ENCODE measurements at regions not wholly inside any gene's neighbourhood (a gene's known extent, or its start where the extent isn't known, plus 50 kb on each side); places are given as distances from the start of the nearest gene placed in this dataset.

DNA sequence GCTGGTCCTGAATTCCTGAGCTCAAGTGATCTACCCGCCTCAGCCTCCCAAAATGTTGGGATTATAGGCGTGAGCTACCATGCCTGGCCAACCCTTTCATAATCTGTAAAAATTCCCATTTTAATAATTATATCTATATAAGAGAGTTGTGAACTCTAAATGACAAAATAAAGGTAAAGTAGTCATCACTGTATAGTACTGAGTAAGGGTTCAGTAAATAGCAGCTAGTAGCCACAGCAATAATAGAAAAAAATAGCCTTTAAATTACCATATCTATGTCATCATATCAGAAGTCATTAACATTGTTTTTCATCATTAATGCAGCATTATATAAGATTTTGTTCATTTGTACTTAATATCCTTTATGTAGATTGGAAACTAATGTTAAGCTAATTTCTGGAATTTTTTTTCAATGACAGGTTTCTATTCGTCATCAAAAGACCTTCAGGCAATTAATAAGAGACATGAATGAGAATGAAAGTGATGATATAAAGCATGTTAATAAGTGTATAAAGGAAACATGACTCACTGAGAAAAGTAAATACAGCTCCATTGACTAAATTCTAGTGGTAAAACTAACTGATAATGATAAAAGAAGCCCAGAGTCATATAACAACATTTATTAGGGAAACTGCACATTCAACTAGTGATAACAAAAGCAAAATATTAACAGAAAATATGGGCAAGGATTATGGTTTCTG lies 85.9 kb upstream of the UGT8 start:
- no peak for DNase-seq (ENCODE audit: low read depth)
- no peak overlapping the region for H3K4me3 ChIP-seq (ENCODE audit: low read depth, low read length)
- TF ChIP-seq, protein P1, sequence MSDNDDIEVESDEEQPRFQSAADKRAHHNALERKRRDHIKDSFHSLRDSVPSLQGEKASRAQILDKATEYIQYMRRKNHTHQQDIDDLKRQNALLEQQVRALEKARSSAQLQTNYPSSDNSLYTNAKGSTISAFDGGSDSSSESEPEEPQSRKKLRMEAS (IDR thresholded peaks at IDR 0.05; ENCODE audit: low read depth, low read length) = no peak
- no peak for TF ChIP-seq CTCF (IDR thresholded peaks at IDR 0.05; ENCODE audit: low read depth, low read length)
- TF ChIP-seq POLR2A (IDR thresholded peaks at IDR 0.05; ENCODE audit: extremely low read depth, insufficient read length) = no peak

DNA sequence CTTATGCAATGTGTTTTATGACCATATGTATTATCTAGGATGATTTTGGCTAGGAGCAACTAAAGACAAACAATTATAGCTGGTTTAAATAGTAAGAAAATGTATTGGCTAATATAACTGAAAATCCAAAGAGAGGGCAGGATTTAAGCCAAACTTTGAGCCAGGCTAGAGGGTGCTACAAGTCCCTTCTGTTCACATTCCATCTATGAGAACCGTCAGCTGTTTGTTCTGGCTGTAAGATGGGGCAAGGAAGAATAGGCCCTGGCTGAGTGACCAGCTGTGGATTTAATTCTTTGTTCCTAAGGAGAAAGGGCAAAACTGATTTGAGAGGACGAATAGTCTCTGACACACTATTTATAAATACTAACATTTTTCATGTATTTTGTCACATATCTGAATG lies 79.2 kb upstream of the UGT8 start:
- TF ChIP-seq CTCF (IDR thresholded peaks at IDR 0.05; ENCODE audit: low read depth, low read length) (no peak), POLR2A (IDR thresholded peaks at IDR 0.05; ENCODE audit: extremely low read depth, insufficient read length) (no peak), MYC (IDR thresholded peaks at IDR 0.05; ENCODE audit: low read depth, low read length) (no peak)
- no peak overlapping the region for H3K4me3 ChIP-seq (ENCODE audit: low read depth, low read length)
- DNase-seq (ENCODE audit: low read depth) = no peak

GRCh38 chr4:114527170-114527569 lies 71.4 kb upstream of the UGT8 start:
- no peak overlapping the region for H3K4me3 ChIP-seq (ENCODE audit: low read depth, low read length)
- no peak for TF ChIP-seq POLR2A (IDR thresholded peaks at IDR 0.05; ENCODE audit: extremely low read depth, insufficient read length)
- TF ChIP-seq, protein P1 (IDR thresholded peaks at IDR 0.05; ENCODE audit: low read depth, low read length) = no peak
- no peak for TF ChIP-seq MYC (IDR thresholded peaks at IDR 0.05; ENCODE audit: low read depth, low read length)
- TF ChIP-seq CTCF (IDR thresholded peaks at IDR 0.05; ENCODE audit: low read depth, low read length) = no peak
- no peak for DNase-seq (ENCODE audit: low read depth)

GRCh38 chr4:114527637-114528036 lies 71.0 kb upstream of the UGT8 start:
- no peak overlapping the region for H3K4me3 ChIP-seq (ENCODE audit: low read depth, low read length)
- DNase-seq (ENCODE audit: low read depth) = no peak
- TF ChIP-seq POLR2A (IDR thresholded peaks at IDR 0.05; ENCODE audit: extremely low read depth, insufficient read length) (no peak), MYC (IDR thresholded peaks at IDR 0.05; ENCODE audit: low read depth, low read length) (no peak), CTCF (IDR thresholded peaks at IDR 0.05; ENCODE audit: low read depth, low read length) (no peak)
- TF ChIP-seq, protein P1 (IDR thresholded peaks at IDR 0.05; ENCODE audit: low read depth, low read length) = no peak

GRCh38 chr4:114535725-114536124 lies 62.9 kb upstream of the UGT8 start:
- TF ChIP-seq, protein P1 (IDR thresholded peaks at IDR 0.05; ENCODE audit: low read depth, low read length) = no peak
- TF ChIP-seq CTCF (IDR thresholded peaks at IDR 0.05; ENCODE audit: low read depth, low read length) (no peak), POLR2A (IDR thresholded peaks at IDR 0.05; ENCODE audit: extremely low read depth, insufficient read length) (no peak), MYC (IDR thresholded peaks at IDR 0.05; ENCODE audit: low read depth, low read length) (no peak)
- DNase-seq (ENCODE audit: low read depth) = no peak
- no peak overlapping the region for H3K4me3 ChIP-seq (ENCODE audit: low read depth, low read length)

DNA sequence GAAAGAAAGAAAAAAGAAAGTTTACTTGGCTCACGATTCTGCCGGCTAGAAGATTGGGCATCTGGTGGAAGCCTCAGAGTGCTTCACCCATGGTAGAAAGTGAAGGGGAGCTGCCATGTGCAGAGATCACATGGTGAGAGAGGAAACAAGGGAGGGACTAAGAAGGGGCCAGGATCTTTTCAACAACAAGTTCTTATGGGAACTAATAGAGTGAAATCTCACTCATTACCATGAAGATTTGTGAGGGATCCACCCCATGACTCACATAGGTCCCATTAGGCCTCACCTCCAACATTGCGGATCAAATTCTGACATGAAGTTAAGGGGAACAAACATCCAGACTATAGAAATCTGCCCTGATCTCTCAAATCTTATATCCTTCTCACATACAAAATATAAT lies 61.3 kb upstream of the UGT8 start:
- no peak for DNase-seq (ENCODE audit: low read depth)
- no peak overlapping the region for H3K4me3 ChIP-seq (ENCODE audit: low read depth, low read length)
- TF ChIP-seq CTCF (IDR thresholded peaks at IDR 0.05; ENCODE audit: low read depth, low read length) (no peak), POLR2A (IDR thresholded peaks at IDR 0.05; ENCODE audit: extremely low read depth, insufficient read length) (no peak)
